Tibial nerve (tissue), 4 donors: ENCODE measurements at regions not wholly inside any gene's neighbourhood (a gene's known extent, or its start where the extent isn't known, plus 50 kb on each side); places are given as distances from the start of the nearest gene placed in this dataset.

ENCODE experiments used
- CTCF ChIP-seq, 5 experiments: fragments of 200-600 bp in 3 of 5; fragments of 450-650 bp in 2 of 5; sonication (generic) in 3 of 5; IDR thresholded peaks; one replicate each; pipeline ENCODE4 v1.5.1; 2016 to 2019; ENCODE audit warnings: antibody characterized with exemption in 5 of 5, mild to moderate bottlenecking in 3 of 5, moderate library complexity in 2 of 5
- EP300 ChIP-seq, 2 donors: sonication (generic); formaldehyde crosslinking; IDR thresholded peaks; one replicate each; pipeline ENCODE4 v1.6.1; 2017; ENCODE audit warnings: antibody characterized with exemption in 2 of 2, mild to moderate bottlenecking in 1 of 2
- POLR2A ChIP-seq, 2 donors: fragments of 450-650 bp; IDR thresholded peaks; one replicate each; pipeline ENCODE4 v1.6.1; 2017; ENCODE audit warnings: antibody characterized with exemption in 2 of 2, mild to moderate bottlenecking in 2 of 2, moderate library complexity in 2 of 2

GRCh38 chr6:141932685-141933084 lies 200.0 kb upstream of the GJE1 start:
- TF ChIP-seq POLR2A (IDR thresholded peaks at IDR 0.05), result no peak
- TF ChIP-seq CTCF (IDR thresholded peaks at IDR 0.05), result no peak
- TF ChIP-seq EP300 (IDR thresholded peaks at IDR 0.05), result no peak
